HEK293 (cell line): ENCODE measurements at regions not wholly inside any gene's neighbourhood (a gene's known extent, or its start where the extent isn't known, plus 50 kb on each side); places are given as distances from the start of the nearest gene placed in this dataset.

Experiments
- CTCF ChIA-PET: fragments of 350-600 bp; formaldehyde crosslinking; extraction: SDS; loops from one replicate; lab custom pipeline; 2021; ENCODE audit warnings: antibody characterized with exemption; lab: Yijun Ruan, JAX
- POLR2A ChIA-PET: fragments of 300-600 bp; formaldehyde crosslinking; extraction: SDS; loops from one replicate; lab custom pipeline; 2020; ENCODE audit warnings: antibody characterized with exemption, inconsistent platforms; lab: Yijun Ruan, JAX
- H3K27ac ChIP-seq: fragments of 200-500 bp; sonication (Bioruptor generic); 2 replicates; pipeline ENCODE4 v1.5.1; 2014; ENCODE audit warnings: low read depth, low read length, control low read depth, inconsistent platforms; ENCODE audit errors: extremely low read depth
- H3K36me3 ChIP-seq, 2 experiments: fragments of 200-500 bp in 1 of 2; sonication (Bioruptor generic) in 1 of 2; 1 replicate in 1 of 2; 2 replicates in 1 of 2; pipeline ENCODE4 v1.5.1; 2014 to 2017; ENCODE audit warnings: inconsistent platforms in 2 of 2, low read length in 2 of 2; ENCODE audit not compliant: control insufficient read depth in 2 of 2, insufficient read depth in 1 of 2
- H3K4me1 ChIP-seq: fragments of 200-500 bp; sonication (Bioruptor generic); 2 replicates; pipeline ENCODE4 v1.5.1; 2014; ENCODE audit warnings: mild to moderate bottlenecking, low read length, inconsistent platforms; ENCODE audit not compliant: control insufficient read depth, insufficient read depth
- H3K4me3 ChIP-seq: 2 replicates; pipeline ENCODE4 v1.5.1; 2011; ENCODE audit warnings: low read depth, mild to moderate bottlenecking, control low read depth, low read length, moderate library complexity
- H3K9me3 ChIP-seq: fragments of 200-500 bp; sonication (Bioruptor generic); 2 replicates; pipeline ENCODE4 v1.5.1; 2014; ENCODE audit warnings: low read depth, low read length, inconsistent platforms; ENCODE audit not compliant: control insufficient read depth, insufficient read depth
- FEZF1 ChIP-seq: fragments of 450-650 bp; formaldehyde crosslinking; IDR thresholded peaks from 2 replicates; pipeline ENCODE4 v1.5.1; 2016; ENCODE audit warnings: missing biosample characterization, missing genetic modification characterization
- MEIS1 ChIP-seq: sonication (generic); formaldehyde crosslinking; IDR thresholded peaks from 2 replicates; pipeline ENCODE4 v1.8.1; 2022; ENCODE audit warnings: missing genetic modification reagents, mild to moderate bottlenecking, borderline replicate concordance
- ZBTB17 ChIP-seq: fragments of 450-650 bp; formaldehyde crosslinking; IDR thresholded peaks from 2 replicates; pipeline ENCODE4 v1.5.1; 2016; ENCODE audit warnings: missing biosample characterization, missing genetic modification characterization
- ZBTB21 ChIP-seq: fragments of 450-650 bp; formaldehyde crosslinking; IDR thresholded peaks from 2 replicates; pipeline ENCODE4 v1.5.1; 2017; ENCODE audit warnings: missing biosample characterization, missing genetic modification characterization
- ZFP3 ChIP-seq: fragments of 450-650 bp; formaldehyde crosslinking; IDR thresholded peaks from 2 replicates; pipeline ENCODE4 v1.5.1; 2016; ENCODE audit warnings: low read depth, missing biosample characterization, missing genetic modification characterization
- ZFP41 ChIP-seq: fragments of 450-650 bp; formaldehyde crosslinking; IDR thresholded peaks from 2 replicates; pipeline ENCODE4 v1.5.1; 2016; ENCODE audit warnings: missing biosample characterization, missing genetic modification characterization, borderline replicate concordance
- ZNF121 ChIP-seq: fragments of 450-650 bp; formaldehyde crosslinking; IDR thresholded peaks from 2 replicates; pipeline ENCODE4 v1.5.1; 2016; ENCODE audit warnings: missing biosample characterization, missing genetic modification characterization
- ZNF155 ChIP-seq: fragments of 450-650 bp; formaldehyde crosslinking; IDR thresholded peaks from 2 replicates; pipeline ENCODE4 v1.5.1; 2016; ENCODE audit warnings: missing biosample characterization, missing genetic modification characterization
- ZNF311 ChIP-seq: fragments of 450-650 bp; formaldehyde crosslinking; IDR thresholded peaks from 2 replicates; pipeline ENCODE4 v1.5.1; 2017; ENCODE audit warnings: missing biosample characterization, missing genetic modification characterization, borderline replicate concordance
- ZNF350 ChIP-seq: fragments of 450-650 bp; formaldehyde crosslinking; IDR thresholded peaks from 2 replicates; pipeline ENCODE4 v1.5.0; 2017; ENCODE audit warnings: missing biosample characterization, mild to moderate bottlenecking, missing genetic modification characterization
- ZNF514 ChIP-seq: fragments of 450-650 bp; formaldehyde crosslinking; IDR thresholded peaks from 2 replicates; pipeline ENCODE4 v1.5.1; 2016; ENCODE audit warnings: missing biosample characterization, missing genetic modification characterization
- ZNF529 ChIP-seq: fragments of 450-650 bp; formaldehyde crosslinking; IDR thresholded peaks from 2 replicates; pipeline ENCODE4 v1.5.1; 2017; ENCODE audit warnings: missing genetic modification characterization, missing biosample characterization; ENCODE audit not compliant: insufficient replicate concordance
- ZNF530 ChIP-seq: fragments of 450-650 bp; formaldehyde crosslinking; IDR thresholded peaks from 2 replicates; pipeline ENCODE4 v1.5.1; 2016; ENCODE audit warnings: low read depth, missing biosample characterization, missing genetic modification characterization
- ZNF548 ChIP-seq: fragments of 450-650 bp; formaldehyde crosslinking; IDR thresholded peaks from 2 replicates; pipeline ENCODE4 v1.5.1; 2016; ENCODE audit warnings: missing biosample characterization, missing genetic modification characterization
- ZNF560 ChIP-seq: fragments of 450-650 bp; formaldehyde crosslinking; IDR thresholded peaks from 2 replicates; pipeline ENCODE4 v1.5.1; 2017; ENCODE audit warnings: missing biosample characterization, missing genetic modification characterization, borderline replicate concordance
- ZNF600 ChIP-seq: fragments of 450-650 bp; formaldehyde crosslinking; IDR thresholded peaks from 2 replicates; pipeline ENCODE4 v1.5.1; 2016; ENCODE audit warnings: missing biosample characterization, missing genetic modification characterization
- ZNF623 ChIP-seq: fragments of 450-650 bp; formaldehyde crosslinking; IDR thresholded peaks from 2 replicates; pipeline ENCODE4 v1.5.1; 2016; ENCODE audit warnings: missing biosample characterization, missing genetic modification characterization
- ZNF777 ChIP-seq: fragments of 450-650 bp; formaldehyde crosslinking; IDR thresholded peaks from 2 replicates; pipeline ENCODE4 v1.5.1; 2017; ENCODE audit warnings: missing biosample characterization, missing genetic modification characterization, borderline replicate concordance
- ZNF785 ChIP-seq: fragments of 450-650 bp; formaldehyde crosslinking; IDR thresholded peaks from 2 replicates; pipeline ENCODE4 v1.5.1; 2016; ENCODE audit warnings: missing biosample characterization, missing genetic modification characterization
- ZNF837 ChIP-seq: fragments of 450-650 bp; formaldehyde crosslinking; IDR thresholded peaks from 2 replicates; pipeline ENCODE4 v1.5.1; 2016; ENCODE audit warnings: missing biosample characterization, missing genetic modification characterization
- ZNF843 ChIP-seq: fragments of 450-650 bp; formaldehyde crosslinking; IDR thresholded peaks from 2 replicates; pipeline ENCODE4 v1.5.1; 2016; ENCODE audit warnings: missing biosample characterization, missing genetic modification characterization
- TF ChIP-seq, protein P1 (sequence below): fragments of 450-650 bp; formaldehyde crosslinking; IDR thresholded peaks from 2 replicates; pipeline ENCODE4 v1.5.1; 2016; ENCODE audit warnings: missing biosample characterization, missing genetic modification characterization
- TF ChIP-seq, protein P2 (sequence below): fragments of 450-650 bp; formaldehyde crosslinking; conservative IDR thresholded peaks from 2 replicates; pipeline ENCODE4 v1.5.1; 2016; ENCODE audit warnings: low read depth, missing biosample characterization, missing genetic modification characterization
- TF ChIP-seq, protein P3 (sequence below): fragments of 450-650 bp; formaldehyde crosslinking; IDR thresholded peaks from 2 replicates; pipeline ENCODE4 v1.5.1; 2017; ENCODE audit warnings: missing biosample characterization, missing genetic modification characterization

DNA sequence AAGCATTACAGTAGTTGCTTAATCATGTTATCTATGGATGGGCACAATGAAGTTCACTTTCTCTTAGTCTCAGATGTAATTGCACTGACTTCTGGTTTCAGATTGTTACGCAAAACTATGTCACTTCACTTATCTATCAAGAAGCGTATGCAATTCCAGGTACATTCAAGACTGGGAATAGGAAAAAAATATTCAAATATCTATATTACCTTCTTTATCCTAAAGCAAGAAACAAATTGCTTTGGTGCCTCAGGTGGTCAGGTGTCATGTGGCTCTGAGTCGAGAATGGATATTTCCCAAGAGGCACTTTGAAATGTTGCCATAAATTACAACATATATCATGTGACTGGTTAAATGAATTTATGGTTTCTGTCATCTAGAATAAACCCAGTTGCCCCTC, 318.6 kb downstream of the SS18 start:
- CTCF ChIA-PET = no interaction called here
- no peak for TF ChIP-seq ZNF548
- TF ChIP-seq ZNF350 (tag by site-specific recombination) = no peak
- TF ChIP-seq ZFP3 = no peak
- Histone ChIP-seq H3K27ac (no peak overlapping the region), H3K4me1 (no peaks in the 10 kb centered on the region), H3K9me3 (no peaks in the 10 kb centered on the region), H3K4me3 (no peak overlapping the region), H3K36me3 (no peaks in the 10 kb centered on the region)
- POLR2A ChIA-PET = no interaction called here

DNA sequence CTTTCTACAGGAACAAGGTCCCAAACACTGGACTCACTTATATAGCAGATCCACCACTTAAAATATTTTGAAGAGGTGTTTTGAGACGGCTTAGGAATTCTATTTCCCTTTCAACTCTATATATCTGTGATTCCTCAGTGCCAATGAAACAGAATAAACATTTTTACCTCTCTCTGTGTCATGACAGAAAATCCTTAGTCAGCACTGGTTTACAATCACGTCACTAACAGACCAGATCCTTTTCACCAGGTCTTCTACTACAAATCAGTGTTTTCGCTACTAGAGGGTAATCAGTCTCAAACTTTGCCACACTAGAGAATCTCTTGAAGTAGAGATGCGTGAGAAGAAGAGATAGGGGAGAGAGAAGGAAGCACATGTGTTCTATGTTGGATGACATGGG, 325.6 kb downstream of the SS18 start:
- Histone ChIP-seq H3K4me1 (no peaks in the 10 kb centered on the region), H3K9me3 (no peaks in the 10 kb centered on the region), H3K27ac (no peak overlapping the region)
- POLR2A ChIA-PET = no interaction called here
- TF ChIP-seq ZNF514 (tag by site-specific recombination) = no peak
- TF ChIP-seq ZFP3 = no peak
- TF ChIP-seq ZNF121 (tag by site-specific recombination) = no peak
- no peak for TF ChIP-seq ZNF600 (tag by site-specific recombination)
- TF ChIP-seq ZNF785 (tag by site-specific recombination) = no peak
- TF ChIP-seq ZNF155 (tag by site-specific recombination) = no peak
- TF ChIP-seq ZNF529 (tag by site-specific recombination) = no peak
- TF ChIP-seq ZNF530 (tag by site-specific recombination) = no peak
- TF ChIP-seq ZBTB21 (tag by site-specific recombination) = no peak
- no peak for TF ChIP-seq ZNF311 (tag by site-specific recombination)
- TF ChIP-seq ZNF560 (tag by site-specific recombination) = no peak
- no peak for TF ChIP-seq ZFP41 (tag by site-specific recombination)
- TF ChIP-seq, protein P1, sequence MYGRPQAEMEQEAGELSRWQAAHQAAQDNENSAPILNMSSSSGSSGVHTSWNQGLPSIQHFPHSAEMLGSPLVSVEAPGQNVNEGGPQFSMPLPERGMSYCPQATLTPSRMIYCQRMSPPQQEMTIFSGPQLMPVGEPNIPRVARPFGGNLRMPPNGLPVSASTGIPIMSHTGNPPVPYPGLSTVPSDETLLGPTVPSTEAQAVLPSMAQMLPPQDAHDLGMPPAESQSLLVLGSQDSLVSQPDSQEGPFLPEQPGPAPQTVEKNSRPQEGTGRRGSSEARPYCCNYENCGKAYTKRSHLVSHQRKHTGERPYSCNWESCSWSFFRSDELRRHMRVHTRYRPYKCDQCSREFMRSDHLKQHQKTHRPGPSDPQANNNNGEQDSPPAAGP = no peak
- TF ChIP-seq ZBTB17 (tag by site-specific recombination) = no peak
- no peak for TF ChIP-seq ZNF843 (tag by site-specific recombination)
- no peak for TF ChIP-seq ZNF623
- TF ChIP-seq, protein P2, sequence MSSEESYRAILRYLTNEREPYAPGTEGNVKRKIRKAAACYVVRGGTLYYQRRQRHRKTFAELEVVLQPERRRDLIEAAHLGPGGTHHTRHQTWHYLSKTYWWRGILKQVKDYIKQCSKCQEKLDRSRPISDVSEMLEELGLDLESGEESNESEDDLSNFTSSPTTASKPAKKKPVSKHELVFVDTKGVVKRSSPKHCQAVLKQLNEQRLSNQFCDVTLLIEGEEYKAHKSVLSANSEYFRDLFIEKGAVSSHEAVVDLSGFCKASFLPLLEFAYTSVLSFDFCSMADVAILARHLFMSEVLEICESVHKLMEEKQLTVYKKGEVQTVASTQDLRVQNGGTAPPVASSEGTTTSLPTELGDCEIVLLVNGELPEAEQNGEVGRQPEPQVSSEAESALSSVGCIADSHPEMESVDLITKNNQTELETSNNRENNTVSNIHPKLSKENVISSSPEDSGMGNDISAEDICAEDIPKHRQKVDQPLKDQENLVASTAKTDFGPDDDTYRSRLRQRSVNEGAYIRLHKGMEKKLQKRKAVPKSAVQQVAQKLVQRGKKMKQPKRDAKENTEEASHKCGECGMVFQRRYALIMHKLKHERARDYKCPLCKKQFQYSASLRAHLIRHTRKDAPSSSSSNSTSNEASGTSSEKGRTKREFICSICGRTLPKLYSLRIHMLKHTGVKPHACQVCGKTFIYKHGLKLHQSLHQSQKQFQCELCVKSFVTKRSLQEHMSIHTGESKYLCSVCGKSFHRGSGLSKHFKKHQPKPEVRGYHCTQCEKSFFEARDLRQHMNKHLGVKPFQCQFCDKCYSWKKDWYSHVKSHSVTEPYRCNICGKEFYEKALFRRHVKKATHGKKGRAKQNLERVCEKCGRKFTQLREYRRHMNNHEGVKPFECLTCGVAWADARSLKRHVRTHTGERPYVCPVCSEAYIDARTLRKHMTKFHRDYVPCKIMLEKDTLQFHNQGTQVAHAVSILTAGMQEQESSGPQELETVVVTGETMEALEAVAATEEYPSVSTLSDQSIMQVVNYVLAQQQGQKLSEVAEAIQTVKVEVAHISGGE = no peak
- TF ChIP-seq, all 188 proteins: peak for 0
- no peaks in the 10 kb centered on the region for H3K36me3 ChIP-seq
- CTCF ChIA-PET = no interaction called here
- H3K4me3 ChIP-seq = no peak overlapping the region

DNA sequence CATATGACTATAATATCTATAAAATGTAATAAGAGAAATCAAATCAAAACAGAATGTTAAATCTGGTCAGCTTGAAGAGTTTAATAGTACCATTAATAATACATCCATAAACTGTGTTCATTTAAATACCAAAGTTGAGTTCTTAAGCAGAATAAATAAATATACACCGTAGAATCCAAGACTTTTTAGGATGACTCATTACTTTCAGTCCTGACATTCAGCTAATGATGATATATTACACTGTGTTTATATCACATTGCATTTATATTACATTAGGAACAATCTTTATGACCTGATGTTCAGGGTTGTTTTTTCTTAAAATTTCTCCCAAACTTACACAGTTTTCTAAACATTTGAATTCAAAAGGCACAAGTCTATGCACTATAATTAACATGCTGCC, 331.3 kb downstream of the SS18 start:
- no peaks in the 10 kb centered on the region for H3K36me3 ChIP-seq
- ChIA-PET POLR2A (no interaction called here), CTCF (interaction anchor here (0.7 kb wide), 2 partner anchors 32 to 688 kb away, joined by 3 read pairs; no protein-coding TSS in a partner anchor)
- H3K27ac ChIP-seq = no peak overlapping the region
- H3K9me3 ChIP-seq = no peaks in the 10 kb centered on the region
- H3K4me3 ChIP-seq = no peak overlapping the region
- no peak for TF ChIP-seq ZNF777 (tag by site-specific recombination)
- TF ChIP-seq FEZF1 (tag by site-specific recombination) = peak; percentile 14; the same call in 1 of the 2 replicates
- peak; percentile 51; the same call in 1 of the 2 replicates for TF ChIP-seq MEIS1 (CRISPR knock-in tag)
- TF ChIP-seq, protein P3, sequence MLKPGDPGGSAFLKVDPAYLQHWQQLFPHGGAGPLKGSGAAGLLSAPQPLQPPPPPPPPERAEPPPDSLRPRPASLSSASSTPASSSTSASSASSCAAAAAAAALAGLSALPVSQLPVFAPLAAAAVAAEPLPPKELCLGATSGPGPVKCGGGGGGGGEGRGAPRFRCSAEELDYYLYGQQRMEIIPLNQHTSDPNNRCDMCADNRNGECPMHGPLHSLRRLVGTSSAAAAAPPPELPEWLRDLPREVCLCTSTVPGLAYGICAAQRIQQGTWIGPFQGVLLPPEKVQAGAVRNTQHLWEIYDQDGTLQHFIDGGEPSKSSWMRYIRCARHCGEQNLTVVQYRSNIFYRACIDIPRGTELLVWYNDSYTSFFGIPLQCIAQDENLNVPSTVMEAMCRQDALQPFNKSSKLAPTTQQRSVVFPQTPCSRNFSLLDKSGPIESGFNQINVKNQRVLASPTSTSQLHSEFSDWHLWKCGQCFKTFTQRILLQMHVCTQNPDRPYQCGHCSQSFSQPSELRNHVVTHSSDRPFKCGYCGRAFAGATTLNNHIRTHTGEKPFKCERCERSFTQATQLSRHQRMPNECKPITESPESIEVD (tag by site-specific recombination) = peak; percentile 57
- TF ChIP-seq ZNF837 = no peak
- H3K4me1 ChIP-seq = peaks cover 5% of the 10 kb centered on the region
